Bone marrow (tissue), 2 donors: ENCODE measurements at regions not wholly inside any gene's neighbourhood (a gene's known extent, or its start where the extent isn't known, plus 50 kb on each side); places are given as distances from the start of the nearest gene placed in this dataset.
"Not testable (repeated sequence)": the region's sequence is repeated elsewhere in the genome, so short reads cannot be mapped to it uniquely, and the experiment has no call there.

Experiments used
- DNase-seq, 2 donors: peaks; one replicate each; lab custom pipeline; 2025; lab: John Stamatoyannopoulos, UW

DNA sequence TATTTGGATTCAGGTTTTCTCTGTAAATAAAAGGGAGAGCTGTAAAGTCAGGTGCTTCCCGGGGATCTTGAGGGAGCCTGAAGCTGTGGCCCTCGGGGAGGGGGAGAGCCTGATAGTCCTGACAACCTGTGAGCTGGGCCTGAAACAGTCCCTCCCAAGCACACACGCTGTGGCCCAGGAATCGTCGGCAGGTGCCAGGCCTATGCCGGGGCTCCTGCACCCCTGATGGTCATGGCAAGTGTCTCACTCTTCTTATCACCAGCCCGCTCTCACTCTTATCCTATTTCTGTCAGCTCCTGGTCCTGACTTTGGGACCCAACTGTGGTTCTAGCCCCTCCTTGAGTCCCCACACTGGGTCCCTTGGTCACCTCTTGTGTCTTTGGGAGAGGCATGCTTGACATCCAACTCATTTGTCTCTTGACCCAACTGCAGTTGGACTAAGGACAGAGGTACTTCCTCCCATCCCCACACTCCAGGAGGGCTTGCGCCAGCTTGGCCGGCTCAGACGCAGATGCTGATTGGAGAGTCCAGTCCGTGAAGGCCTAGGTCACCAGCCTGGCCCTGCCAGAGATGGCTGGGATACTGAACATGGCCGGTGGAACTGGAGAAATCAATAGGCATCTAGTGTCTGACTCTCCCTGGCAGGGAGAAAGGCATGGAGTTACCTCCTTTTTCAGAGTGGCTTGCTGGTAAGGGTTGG, 170.5 kb upstream of the WSCD1 start:
- no peak for DNase-seq

DNA sequence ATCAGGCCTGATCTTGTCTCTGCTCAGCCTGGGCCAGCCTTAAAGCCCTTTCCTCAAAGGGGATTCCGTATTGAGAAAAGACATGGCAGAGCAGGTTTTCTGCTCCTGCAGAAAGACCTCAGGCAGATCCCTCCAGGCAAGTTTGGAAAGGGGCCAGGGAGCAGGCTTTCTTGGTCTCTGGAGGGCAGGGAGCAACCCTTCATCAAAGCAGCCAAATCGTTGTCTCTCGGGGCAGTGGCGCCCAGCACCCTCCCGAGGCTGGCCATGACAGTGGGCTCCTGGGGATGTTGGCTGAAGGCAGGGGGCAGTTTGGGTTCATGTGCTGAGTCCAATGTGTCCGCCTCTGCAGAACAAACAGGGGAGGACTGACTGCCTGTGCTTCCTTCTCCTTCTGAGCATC, 168.4 kb upstream of the WSCD1 start:
- no peak for DNase-seq

DNA sequence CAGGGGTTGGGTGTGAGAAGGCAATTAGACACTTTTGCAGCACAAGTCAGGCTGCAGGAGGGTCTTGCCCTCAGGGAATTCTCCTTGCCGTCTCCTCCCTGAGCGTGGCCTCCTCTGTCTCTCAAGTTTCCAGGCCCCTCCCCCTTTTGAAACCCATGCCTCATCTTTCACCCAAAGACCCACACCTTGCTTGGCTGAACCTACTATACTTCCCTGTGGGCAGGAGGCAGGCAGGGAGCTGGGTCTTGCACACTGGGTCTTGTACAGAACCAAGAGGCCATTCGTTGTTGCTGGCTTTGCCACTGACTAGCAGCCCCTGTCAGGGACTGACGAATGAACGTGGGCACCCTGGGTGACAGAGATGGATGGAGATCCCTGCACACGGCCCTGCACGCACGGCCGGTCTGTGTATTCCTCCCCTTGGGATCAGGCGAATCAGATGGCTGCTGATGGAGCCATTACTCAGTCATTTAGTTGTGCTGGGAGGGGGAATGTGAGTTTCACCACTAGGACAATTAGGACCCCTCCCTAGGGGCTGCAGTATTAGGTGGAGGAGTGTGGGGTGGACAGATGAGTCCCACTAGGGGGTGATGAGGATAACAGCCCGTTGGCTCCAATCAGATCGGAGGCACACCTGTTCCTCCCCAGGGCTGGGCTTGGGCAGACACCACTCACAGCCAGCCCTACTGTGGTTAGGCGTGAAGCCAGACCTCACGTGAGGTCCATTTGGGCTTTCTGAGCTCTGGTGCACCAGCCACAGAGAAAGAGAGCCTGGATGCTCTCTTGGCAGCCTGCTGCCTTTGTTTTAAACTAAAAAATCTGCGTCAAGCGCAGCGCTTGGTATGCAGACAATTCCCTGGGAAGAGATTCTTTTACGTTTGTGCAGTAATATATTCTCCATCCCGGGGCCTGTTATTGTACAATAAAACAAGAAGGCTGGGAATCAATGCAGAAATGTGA, 167.7 kb upstream of the WSCD1 start:
- DNase-seq, result no peak

DNA sequence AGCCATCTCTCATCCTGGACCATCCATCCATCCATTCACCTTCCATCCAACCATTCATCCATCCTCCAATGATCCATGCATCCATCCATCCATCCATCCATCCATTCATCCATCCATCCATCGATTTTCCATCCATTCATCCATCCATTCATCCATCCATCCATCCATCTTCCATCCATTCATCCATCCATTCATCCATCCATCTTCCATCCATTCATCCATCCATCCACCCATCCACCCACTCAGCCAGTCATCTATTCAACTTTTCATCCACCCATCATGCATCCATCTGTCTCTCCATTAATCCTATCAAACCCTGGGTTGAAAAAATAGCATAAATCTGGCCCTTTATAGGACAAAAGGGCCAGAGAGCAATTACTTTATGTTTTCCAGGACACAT, 158.3 kb upstream of the WSCD1 start:
- DNase-seq, result no peak

DNA sequence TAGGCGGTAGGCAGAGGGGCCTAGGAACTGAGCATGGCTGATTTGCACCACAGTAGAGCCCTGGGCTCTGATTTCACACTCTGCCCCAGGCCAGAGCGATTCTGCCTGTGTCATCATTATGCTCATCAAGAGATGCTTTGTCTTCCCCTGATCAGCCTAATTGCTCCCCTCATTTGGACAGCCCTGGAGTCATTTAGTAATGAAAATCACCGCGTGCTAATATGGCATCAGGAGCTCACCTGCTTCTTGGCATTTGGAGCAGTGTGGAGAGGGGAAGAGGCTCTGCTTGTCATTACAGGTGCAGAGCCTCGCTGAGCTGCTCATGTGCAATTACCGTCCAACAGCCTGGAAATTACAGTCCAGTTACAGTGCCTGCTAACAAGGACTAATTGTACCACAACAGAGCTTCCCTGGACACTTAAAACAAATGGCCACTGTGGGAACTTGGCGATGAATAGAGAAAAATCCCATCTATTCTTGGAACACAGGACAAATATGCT, 157.1 kb upstream of the WSCD1 start:
- DNase-seq, result no peak

DNA sequence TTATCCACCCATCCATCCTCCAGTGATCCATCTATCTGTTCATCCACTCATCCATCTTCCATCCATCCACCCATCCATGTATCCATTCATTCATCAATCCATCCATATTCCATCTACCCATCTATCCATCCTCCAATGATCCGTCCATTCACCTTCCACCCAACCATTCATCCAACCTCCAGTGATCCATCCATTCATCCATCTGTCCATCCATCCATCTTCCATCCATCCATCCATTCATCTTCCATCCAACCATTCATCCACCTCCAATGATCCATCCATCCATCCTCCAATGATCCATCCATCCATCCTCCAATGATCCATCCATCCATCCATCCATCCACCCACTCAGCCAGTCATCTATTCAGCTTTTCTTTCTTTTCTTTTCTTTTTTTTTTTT, 156.5 kb upstream of the WSCD1 start:
- DNase-seq, result no peak

DNA sequence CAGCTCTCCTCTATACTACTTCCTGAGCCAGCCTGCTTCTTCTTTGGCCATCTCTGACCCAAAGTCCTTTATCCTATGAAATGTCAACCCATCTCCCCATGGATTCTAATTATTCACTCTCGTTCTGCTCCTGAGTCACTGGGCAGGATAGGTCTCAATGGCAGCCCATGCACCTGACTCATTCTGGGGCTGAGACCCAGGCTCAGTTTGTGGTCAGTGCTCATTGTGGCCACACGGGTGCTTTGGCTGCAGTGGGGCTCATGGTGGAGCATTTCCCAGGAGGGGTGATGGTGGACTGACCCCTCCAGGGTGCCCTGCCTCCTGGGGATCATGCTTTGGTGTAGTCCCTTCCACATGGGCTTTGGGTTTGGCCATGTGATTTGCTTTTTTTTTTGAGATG, 154.8 kb upstream of the WSCD1 start:
- no peak for DNase-seq

DNA sequence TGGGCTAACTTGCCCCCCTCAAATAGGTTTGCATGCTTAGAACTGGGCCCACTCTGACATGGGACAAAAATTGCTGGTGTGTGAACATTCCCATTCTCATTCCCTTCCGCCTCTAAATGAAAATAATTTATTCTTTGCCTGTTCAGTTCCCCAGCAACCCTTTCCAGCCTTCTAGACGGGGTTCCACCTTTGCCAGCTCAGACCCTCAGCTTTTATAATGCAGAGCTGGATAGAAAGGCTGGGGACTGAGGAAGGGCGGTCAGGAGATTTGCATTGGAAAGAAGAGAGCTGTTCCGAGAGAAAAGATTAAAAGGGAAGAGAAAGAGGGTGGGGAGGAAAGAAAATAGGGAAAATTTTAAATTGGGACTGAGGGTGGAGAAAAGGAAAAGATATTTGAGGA, 151.1 kb upstream of the WSCD1 start:
- DNase-seq, result no peak

DNA sequence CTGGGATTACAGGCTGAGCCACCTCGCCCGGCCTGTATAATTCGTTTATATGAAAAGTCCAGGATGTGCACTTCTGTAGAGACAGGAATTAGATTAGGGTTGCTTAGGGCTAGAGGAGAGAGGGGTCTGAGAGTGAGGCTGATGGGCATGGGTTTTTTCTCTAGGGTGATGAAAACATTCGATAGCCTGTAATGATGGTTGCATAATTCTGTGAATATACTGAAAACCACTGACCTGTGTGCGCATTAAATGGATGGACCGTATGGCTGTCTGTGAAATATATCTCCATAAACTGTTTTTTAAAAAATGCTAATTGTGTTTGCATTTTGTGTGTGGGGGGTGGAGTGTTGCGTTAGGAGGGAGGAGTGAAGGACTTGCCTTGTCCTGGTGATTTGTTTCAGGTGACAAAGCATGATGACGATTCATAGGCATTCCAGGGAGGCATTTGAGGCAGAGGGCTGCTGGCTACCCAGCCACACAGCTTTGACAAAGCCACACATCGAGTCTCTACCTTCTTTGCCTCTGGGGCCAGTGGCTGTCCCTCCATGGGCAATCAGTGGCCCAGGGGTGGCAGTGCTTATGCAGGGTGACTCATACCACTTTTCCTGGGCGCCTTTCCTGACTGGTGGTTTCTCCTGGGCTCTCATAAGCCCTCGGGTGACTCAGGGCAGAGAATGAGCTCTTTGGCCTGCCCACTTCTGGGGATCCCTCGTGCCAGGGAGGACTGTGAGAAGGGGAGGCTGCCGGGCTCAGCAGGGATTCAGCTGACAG, 148.5 kb upstream of the WSCD1 start:
- DNase-seq, result no peak

DNA sequence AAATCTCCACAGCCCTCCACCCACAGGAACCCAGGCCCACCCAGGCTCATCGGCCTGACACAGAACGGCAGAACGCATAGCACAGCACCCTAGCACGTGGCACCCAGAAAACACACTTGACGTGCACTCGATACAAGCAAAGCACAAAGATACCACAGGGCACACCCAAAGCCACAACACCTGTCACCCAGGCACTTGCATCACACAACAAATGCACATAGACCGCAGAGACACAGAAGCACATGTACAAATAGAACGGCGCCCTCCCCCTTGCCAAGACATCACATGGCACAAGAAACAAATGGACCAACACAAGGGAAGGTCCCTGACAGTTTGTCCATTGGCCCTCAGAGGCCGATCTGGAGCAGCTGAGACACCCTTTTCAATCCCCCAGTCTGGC, 147.7 kb upstream of the WSCD1 start:
- DNase-seq, result no peak

DNA sequence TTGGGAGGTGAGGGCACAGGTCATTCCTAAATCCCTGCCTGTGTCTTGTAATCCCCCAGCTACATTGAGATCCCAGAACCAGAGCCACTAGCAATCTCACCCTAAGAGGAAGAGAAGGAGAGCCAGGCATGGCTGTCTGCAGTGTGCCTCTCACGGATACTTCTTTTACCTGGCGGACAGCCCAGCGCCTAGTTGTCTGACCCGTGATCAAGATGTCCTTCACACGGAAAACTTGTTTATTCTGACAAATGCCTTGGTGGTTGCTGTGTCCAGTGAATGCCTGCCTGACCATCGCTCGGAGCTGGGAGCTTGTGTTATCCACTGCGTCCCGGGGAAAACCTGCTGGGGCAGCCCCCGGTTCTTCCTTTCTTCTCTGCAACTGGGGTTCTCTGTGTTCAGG, 140.5 kb upstream of the WSCD1 start:
- no peak for DNase-seq

DNA sequence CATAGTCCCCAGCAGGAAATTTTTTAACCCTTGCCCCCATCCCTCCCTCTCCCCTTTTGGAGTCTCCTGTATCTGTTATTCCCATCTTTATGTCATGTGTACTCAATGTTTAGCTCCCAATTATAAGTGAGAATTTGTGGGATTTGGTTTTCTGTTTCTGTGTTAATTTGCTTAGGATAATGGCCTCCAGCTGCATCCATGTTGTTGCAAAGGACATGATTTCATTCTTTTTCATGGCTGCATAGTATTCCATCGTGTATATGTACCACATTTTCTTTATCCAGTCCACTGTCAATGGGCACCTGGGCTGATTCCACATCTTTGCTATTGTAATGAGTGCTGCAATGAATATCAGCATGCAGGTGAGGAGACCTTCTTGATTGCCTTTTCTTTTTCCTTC, 139.6 kb upstream of the WSCD1 start:
- DNase-seq, result not testable (repeated sequence)

DNA sequence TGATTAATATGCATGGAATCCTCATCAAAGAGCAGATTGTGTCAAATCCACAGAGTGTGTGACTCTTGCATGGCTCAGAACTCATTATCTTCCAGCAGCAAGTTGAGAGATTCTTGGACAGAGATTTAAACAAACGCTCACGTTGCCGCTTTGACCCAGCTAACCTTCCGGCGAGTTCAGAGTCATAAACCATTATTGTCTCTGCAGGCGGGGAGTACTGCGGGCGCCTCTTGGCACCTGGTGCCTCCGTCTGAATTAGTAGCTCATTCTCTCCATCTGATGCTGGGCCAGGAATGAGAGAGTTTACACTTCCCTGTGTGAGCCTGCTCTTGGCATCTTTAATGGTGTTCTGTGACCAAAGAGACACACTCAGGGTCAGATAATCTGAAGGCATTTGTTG, 138.6 kb upstream of the WSCD1 start:
- DNase-seq, result no peak

DNA sequence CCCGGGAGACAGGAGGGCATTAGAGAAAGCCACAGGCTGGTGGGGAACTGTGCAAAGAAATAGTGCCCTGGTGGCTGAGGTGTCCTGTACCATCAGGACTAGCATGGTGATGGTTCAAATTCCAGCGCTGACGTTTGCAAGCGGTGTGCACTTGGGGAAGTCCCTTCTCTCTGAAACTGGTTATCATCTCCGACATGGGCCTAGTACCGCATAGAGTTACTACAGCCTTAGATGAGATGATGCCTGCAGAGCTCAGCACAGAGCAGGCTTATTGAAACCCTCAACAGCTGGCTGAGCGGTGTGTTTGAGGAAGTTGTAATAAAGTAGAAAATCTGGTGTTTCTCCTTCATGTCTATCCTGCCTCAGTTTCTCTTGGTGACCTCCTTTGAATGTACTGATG, 136.7 kb upstream of the WSCD1 start:
- no peak for DNase-seq

DNA sequence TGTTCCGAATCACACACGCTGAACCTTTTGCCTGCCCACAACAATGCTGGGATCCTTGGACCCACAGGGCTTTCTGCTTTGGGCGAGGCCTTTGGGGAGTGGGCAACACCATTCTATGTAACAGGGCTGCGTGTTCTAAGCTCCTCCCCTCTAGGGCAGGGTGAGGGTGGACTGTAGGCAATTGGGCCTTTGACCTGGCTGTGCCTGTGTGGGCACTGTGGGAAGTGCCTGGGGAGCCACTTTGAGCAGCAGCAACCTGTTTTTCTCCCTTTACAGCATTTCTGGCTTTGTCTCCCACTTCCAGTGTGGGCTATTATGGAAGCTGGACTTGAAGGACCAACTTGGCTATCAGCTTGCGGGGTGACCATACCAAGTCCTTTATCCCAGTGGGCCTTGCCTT, 128.9 kb upstream of the WSCD1 start:
- DNase-seq, result no peak

DNA sequence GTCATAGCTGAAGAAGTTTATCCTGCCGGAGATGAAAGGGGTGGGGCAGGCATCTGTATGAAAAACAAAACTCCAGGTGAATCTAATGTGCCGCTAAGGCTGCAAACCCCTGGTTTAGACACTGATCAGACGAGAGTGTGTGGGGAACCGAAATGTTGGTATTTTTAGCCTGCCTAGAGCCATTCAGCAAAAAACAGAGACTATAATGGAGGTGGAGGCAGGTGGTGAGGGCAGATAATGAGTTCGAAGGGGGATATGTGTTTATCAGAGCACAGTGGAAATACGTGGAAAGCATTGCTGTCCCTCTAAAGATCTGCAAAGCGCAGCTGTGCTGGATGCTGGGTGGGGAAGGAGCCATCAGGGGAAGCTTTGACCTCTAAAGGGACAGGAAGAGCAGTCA, 127.5 kb upstream of the WSCD1 start:
- no peak for DNase-seq

DNA sequence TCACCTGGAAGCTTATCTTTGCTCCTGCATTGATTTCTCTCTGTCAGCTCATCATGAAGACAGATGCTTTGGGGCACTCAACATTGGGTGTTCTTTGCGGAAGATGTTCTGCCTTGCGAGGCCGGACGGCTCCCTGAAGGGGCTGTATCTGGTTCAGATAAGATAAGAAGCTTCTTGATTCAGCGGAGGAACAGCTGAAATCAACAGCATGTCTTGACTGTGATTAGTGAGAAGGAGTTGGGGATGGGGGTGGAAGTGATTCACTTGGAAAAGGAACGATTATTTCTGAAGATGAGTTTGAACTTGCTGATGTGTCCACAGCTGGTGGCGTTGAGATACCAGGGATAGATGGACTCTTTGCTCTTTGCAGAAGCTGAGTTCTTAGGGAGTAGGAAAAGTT, 126.9 kb upstream of the WSCD1 start:
- no peak for DNase-seq

DNA sequence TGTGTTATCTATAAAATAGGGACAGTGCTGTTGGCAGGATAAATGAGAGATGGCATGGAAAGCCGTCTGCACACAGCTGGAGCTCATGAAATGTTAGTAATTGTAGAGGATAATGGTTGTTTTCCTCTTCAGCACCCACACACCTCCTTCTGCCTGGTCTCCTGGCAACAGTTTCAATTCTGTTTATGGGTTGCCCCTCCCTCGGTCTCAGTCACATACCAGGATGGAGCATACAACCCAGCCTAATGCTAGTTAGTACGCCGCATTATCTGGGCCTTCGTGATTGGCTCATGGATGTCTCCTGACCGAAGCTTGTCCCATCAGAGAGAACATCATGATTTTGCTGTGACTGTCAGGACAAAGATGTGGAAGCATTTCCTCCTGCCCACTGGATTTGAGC, 126.2 kb upstream of the WSCD1 start:
- DNase-seq, result no peak

DNA sequence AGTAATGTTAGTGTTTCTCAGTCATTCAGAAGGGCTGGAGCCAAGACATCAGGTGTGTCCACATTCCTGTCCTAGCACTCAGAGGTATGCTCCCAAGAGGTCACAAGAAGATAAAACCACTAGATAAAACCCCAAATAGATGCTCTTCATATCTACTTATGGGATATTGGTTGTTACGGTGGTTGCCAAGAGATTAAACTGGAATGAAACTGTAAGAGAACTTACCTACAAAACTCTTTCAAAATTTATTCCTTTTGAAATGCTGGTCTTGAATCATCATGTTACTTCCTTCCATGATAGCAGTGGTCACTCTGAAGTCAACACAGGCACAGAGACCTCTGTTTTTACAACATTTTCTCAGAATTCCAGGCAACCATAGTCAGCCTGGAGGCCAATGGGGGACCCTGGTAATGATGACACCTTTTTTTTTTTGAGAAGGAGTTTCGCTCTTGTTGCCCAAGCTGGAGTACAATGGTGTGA, 122.4 kb upstream of the WSCD1 start:
- DNase-seq, result no peak

DNA sequence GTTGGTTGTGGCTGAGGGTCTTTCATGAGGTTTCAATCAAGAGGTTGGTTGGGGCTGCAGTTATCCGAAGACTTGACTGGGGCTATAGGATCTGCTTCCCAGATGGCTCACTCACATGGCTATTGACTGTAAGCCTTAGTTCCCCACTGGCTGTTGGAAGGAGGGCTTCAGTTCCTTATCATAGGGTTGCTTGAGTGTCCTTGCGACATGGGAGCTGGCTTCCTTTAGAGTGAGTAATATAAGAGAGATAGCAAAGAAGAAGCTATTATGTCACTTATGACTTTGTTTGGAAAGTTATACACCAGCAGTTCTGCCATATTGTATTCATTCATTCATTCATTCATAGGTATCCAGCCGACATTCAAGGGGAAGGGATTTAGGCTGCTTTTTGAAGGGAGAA, 121.4 kb upstream of the WSCD1 start:
- DNase-seq, result no peak

DNA sequence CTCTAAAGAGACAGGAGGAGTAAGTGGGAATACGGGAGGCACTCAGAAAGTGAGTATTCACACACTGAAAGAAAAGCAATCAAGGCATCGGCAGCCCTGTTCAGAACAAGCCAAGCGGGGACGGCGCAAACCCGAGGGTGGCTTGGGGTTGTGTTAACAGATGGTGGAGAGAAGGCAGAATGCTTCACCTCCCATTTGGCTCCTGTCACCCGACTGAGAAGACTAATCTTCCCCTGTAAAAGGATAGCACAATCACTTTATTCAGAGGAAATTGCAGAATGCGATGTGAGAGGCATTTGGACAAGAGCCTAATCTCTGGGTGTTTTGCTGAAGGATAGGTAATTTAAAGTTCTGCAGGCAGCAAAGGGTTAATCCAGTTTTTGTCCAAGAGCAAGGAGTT, 119.3 kb upstream of the WSCD1 start:
- no peak for DNase-seq

DNA sequence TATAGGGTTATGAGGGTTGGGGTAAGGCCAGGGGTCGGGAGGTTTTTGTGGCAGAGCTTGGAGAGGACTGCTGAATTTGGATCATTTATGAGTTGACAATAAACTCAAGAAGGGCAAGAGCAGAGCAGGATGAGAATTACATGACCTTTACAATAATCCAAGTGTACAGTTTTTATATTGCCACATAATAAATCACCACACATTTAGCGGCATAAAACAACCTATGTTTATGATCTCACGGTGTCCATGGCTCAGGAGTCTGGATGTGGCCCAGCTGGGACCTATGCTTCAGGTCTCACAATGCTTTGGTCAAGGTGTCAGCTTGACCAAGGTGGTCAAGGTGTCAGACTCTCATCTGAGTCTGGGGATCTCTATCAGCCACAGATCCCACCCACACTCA, 118.3 kb upstream of the WSCD1 start:
- no peak for DNase-seq
